Endothelial cell of umbilical vein (primary cell): ENCODE measurements at regions not wholly inside any gene's neighbourhood (a gene's known extent, or its start where the extent isn't known, plus 50 kb on each side); places are given as distances from the start of the nearest gene placed in this dataset.

Experiments
- BruUV-seq: library from RNA; stranded (reverse); fragments of 400-500 nt; replicated peaks from 2 replicates; lab custom pipeline; 2021; lab: Mats Ljungman, UMichigan
- CTCF ChIA-PET: fragments of 300-600, 350-600 bp; sonication (Branson Sonifier 250); formaldehyde crosslinking; loops from one replicate; lab custom pipeline; 2021; ENCODE audit warnings: antibody characterized with exemption, inconsistent platforms; lab: Charles Lee
- POLR2A ChIA-PET: fragments of 300-600, 350-600 bp; sonication (Branson Sonifier 250); formaldehyde crosslinking; loops from one replicate; lab custom pipeline; 2021; ENCODE audit warnings: antibody characterized with exemption, inconsistent platforms; lab: Charles Lee
- DNase-seq: peaks from one replicate; pipeline ENCODE4 v3.0.0-alpha.2; 2011; ENCODE audit warnings: low read depth, low spot score
- FAIRE-seq: peaks from 2 replicates; lab custom pipeline; 2011; peaks lifted over from hg19 to GRCh38; lab: Jason Lieb, UNC
- H2AFZ ChIP-seq: 2 replicates; pipeline ENCODE4 v1.6.0; 2012; ENCODE audit warnings: low read depth, low read length, control low read depth, inconsistent platforms
- H3K27ac ChIP-seq: 2 replicates; pipeline ENCODE4 v1.5.1; 2011; ENCODE audit warnings: low read depth, mild to moderate bottlenecking, control low read depth, low read length, moderate library complexity; ENCODE audit not compliant: insufficient read depth
- H3K27me3 ChIP-seq, 2 experiments: 2 replicates each; pipeline versions ENCODE4 v1.6.0 to v1.6.1; 2011; ENCODE audit warnings: low read length in 2 of 2, mixed read lengths in 1 of 2; ENCODE audit not compliant: control insufficient read depth in 2 of 2, insufficient read depth in 2 of 2
- H3K36me3 ChIP-seq, 2 experiments: 2 replicates in 1 of 2; 3 replicates in 1 of 2; pipeline ENCODE4 v1.5.1; 2011; ENCODE audit warnings: low read length in 2 of 2, mild to moderate bottlenecking in 1 of 2, moderate library complexity in 1 of 2; ENCODE audit not compliant: control insufficient read depth in 2 of 2, insufficient read depth in 2 of 2; ENCODE audit errors: extremely low read depth in 1 of 2
- H3K4me1 ChIP-seq: 3 replicates; pipeline ENCODE4 v1.5.1; 2011; ENCODE audit warnings: mild to moderate bottlenecking, low read length; ENCODE audit not compliant: control insufficient read depth, insufficient read depth; ENCODE audit errors: extremely low read depth
- H3K4me2 ChIP-seq: 2 replicates; pipeline ENCODE4 v1.6.1; 2011; ENCODE audit warnings: low read length, control low read depth, mixed read lengths; ENCODE audit not compliant: insufficient read depth
- H3K4me3 ChIP-seq, 3 experiments: fragments of 200-600 bp in 1 of 3; sonication (generic), shearing (Covaris generic) in 1 of 3; replicated peaks in 1 of 3; 2 replicates each; pipeline ENCODE4 v1.5.1; 2011 to 2016; ENCODE audit warnings: control low read depth in 3 of 3, low read length in 3 of 3, mild to moderate bottlenecking in 2 of 3, inconsistent platforms in 1 of 3, low read depth in 1 of 3, moderate library complexity in 1 of 3; ENCODE audit not compliant: insufficient read depth in 1 of 3
- H3K79me2 ChIP-seq: 2 replicates; pipeline ENCODE4 v1.6.0; 2012; ENCODE audit warnings: low read length, inconsistent platforms; ENCODE audit not compliant: control insufficient read depth, insufficient read depth
- H3K9ac ChIP-seq: replicated peaks from 2 replicates; pipeline ENCODE3; 2011; ENCODE audit warnings: low read length, control low read depth; ENCODE audit not compliant: insufficient read depth; ENCODE audit errors: extremely low read depth
- H3K9me1 ChIP-seq: replicated peaks from 3 replicates; pipeline ENCODE4 v1.6.0; 2011; ENCODE audit warnings: mild to moderate bottlenecking, low read length; ENCODE audit not compliant: control insufficient read depth, insufficient read depth; ENCODE audit errors: extremely low read depth
- H3K9me3 ChIP-seq: replicated peaks from 2 replicates; pipeline ENCODE4 v1.5.1; 2012; ENCODE audit warnings: low read length, inconsistent platforms; ENCODE audit not compliant: control insufficient read depth, insufficient read depth
- H4K20me1 ChIP-seq: replicated peaks from 2 replicates; pipeline ENCODE3; 2011; ENCODE audit warnings: mild to moderate bottlenecking, low read length; ENCODE audit not compliant: control insufficient read depth, insufficient read depth; ENCODE audit errors: extremely low read depth
- CTCF ChIP-seq, 2 donors: IDR thresholded peaks; 1 replicate in 1 of 2; 2 replicates in 1 of 2; pipeline ENCODE4 v1.5.1; 2011; ENCODE audit warnings: low read length in 2 of 2, mild to moderate bottlenecking in 2 of 2, moderate library complexity in 2 of 2, control low read depth in 1 of 2, inconsistent platforms in 1 of 2, low read depth in 1 of 2; ENCODE audit not compliant: insufficient read depth in 1 of 2; ENCODE audit errors: extremely low read depth in 1 of 2
- EZH2 ChIP-seq: IDR thresholded peaks from 2 replicates; pipeline ENCODE4 v1.6.1; 2012; ENCODE audit warnings: borderline replicate concordance, low read depth, mild to moderate bottlenecking, moderate library complexity, low read length, inconsistent platforms; ENCODE audit not compliant: severe bottlenecking
- FOS ChIP-seq: IDR thresholded peaks from 2 replicates; pipeline ENCODE4 v1.6.1; 2011; ENCODE audit warnings: mild to moderate bottlenecking, low read length, moderate library complexity, borderline replicate concordance; ENCODE audit not compliant: insufficient read depth
- GATA2 ChIP-seq: IDR thresholded peaks from 2 replicates; pipeline ENCODE4 v1.7.0; 2011; ENCODE audit warnings: low read depth, mild to moderate bottlenecking, moderate library complexity, mixed read lengths, low read length; ENCODE audit not compliant: insufficient read length, insufficient read depth
- JUN ChIP-seq: IDR thresholded peaks from 2 replicates; pipeline ENCODE4 v1.6.1; 2011; ENCODE audit warnings: borderline replicate concordance, low read depth; ENCODE audit not compliant: insufficient read length, insufficient read depth
- MAX ChIP-seq: IDR thresholded peaks from 2 replicates; pipeline ENCODE4 v1.6.1; 2011; ENCODE audit not compliant: insufficient read depth, insufficient read length
- MYC ChIP-seq: IDR thresholded peaks from one replicate; pipeline ENCODE4 v1.6.1; 2011; ENCODE audit warnings: mild to moderate bottlenecking, low read depth, low read length
- POLR2A ChIP-seq: IDR thresholded peaks from 2 replicates; pipeline ENCODE4 v1.6.1; 2012; ENCODE audit warnings: low read depth, mild to moderate bottlenecking, control low read depth, low read length
- POLR2AphosphoS5 ChIP-seq: IDR thresholded peaks from 2 replicates; pipeline ENCODE4 v1.6.1; 2012; ENCODE audit warnings: low read depth, mild to moderate bottlenecking, control low read depth, low read length, moderate library complexity; ENCODE audit not compliant: insufficient read depth
- dilution Hi-C: fragments of 300-500 bp; cut with MboI; formaldehyde crosslinking; loops from one replicate; pipeline ENCODE4 v1.15.0; 2019; ENCODE audit warnings: low sequenced_read_pairs; ENCODE audit not compliant: extremely low pct_ligation_motif_present
- intact Hi-C: fragments of 100-400 bp; cut with micrococcal nuclease; formaldehyde crosslinking; loops from one replicate; pipeline ENCODE4 v1.10.0; 2022

- H2AFZ ChIP-seq, result no peak overlapping the region
- no peak overlapping the region for H3K27ac ChIP-seq
- DNase-seq, result no peak
- dilution Hi-C loops, result no loop called here
- no peaks in the 10 kb centered on the region for H3K79me2 ChIP-seq
- H3K4me1 ChIP-seq, result no peaks in the 10 kb centered on the region
- no peak overlapping the region for H3K4me2 ChIP-seq
- intact Hi-C loops, result no loop called here
- no peaks in the 10 kb centered on the region for H3K9me3 ChIP-seq
- no peak for FAIRE-seq
- no TSS peak for BruUV-seq
- ChIA-PET POLR2A (no interaction called here), CTCF (no interaction called here)
- no peak overlapping the region for H3K9ac ChIP-seq
- H3K36me3 ChIP-seq, result no peaks in the 10 kb centered on the region
- TF ChIP-seq MAX (no peak), CTCF (IDR thresholded peaks at IDR 0.05; ENCODE audit: extremely low read depth in 1 of 2, insufficient read depth in 1 of 2, low read depth in 1 of 2, low read length in 2 of 2) (no peak), EZH2 (no peak), GATA2 (no peak), JUN (no peak), POLR2AphosphoS5 (no peak), MYC (no peak), POLR2A (no peak), FOS (no peak)
- H3K9me1 ChIP-seq, result no peaks in the 10 kb centered on the region
- H3K4me3 ChIP-seq, result no peak overlapping the region
- no peaks in the 10 kb centered on the region for H3K27me3 ChIP-seq
- H4K20me1 ChIP-seq, result no peaks in the 10 kb centered on the region
These were observed 601.4 kb downstream of the ZEB2 start for GRCh38 chr2:143918465-143918989.
